Stimulated activated CD4-positive, alpha-beta T cell treated with anti-CD3 and anti-CD28 coated beads, Interleukin-4, amount 100 ng/mL, for 4 hours (primary cell): ENCODE measurements at regions not wholly inside any gene's neighbourhood (a gene's known extent, or its start where the extent isn't known, plus 50 kb on each side); places are given as distances from the start of the nearest gene placed in this dataset.
"Not testable (repeated sequence)": the region's sequence is repeated elsewhere in the genome, so short reads cannot be mapped to it uniquely, and the experiment has no call there.

Experiments used
- DNase-seq, 2 experiments: peaks; one replicate each; pipeline ENCODE4 v3.0.0-alpha.2; 2020

- no peak for DNase-seq
Observed at GRCh38 chr10:44267007-44267406, 117.9 kb downstream of the CXCL12 start.

- DNase-seq = no peak
Observed at GRCh38 chr10:44264244-44264643, 120.7 kb downstream of the CXCL12 start.

GRCh38 chr10:44263771-44264170 is 121.1 kb downstream of the CXCL12 start:
- DNase-seq = no peak

GRCh38 chr10:44262551-44263251 is 122.2 kb downstream of the CXCL12 start:
- no peak for DNase-seq

GRCh38 chr10:44261710-44262455 is 123.0 kb downstream of the CXCL12 start:
- DNase-seq = no peak

GRCh38 chr10:44261296-44261695 is 123.6 kb downstream of the CXCL12 start:
- no peak for DNase-seq

GRCh38 chr10:44260286-44260928 is 124.5 kb downstream of the CXCL12 start:
- DNase-seq = no peak

- DNase-seq = no peak
Observed at GRCh38 chr10:44259090-44259874, 125.6 kb downstream of the CXCL12 start.

GRCh38 chr10:44258460-44259089 is 126.3 kb downstream of the CXCL12 start:
- DNase-seq = no peak

- DNase-seq = no peak
Observed at GRCh38 chr10:44258019-44258418, 126.9 kb downstream of the CXCL12 start.

GRCh38 chr10:44253769-44254462 is 131.0 kb downstream of the CXCL12 start:
- DNase-seq = no peak

- DNase-seq = not testable (repeated sequence)
Observed at GRCh38 chr10:44252631-44253030, 132.3 kb downstream of the CXCL12 start.

GRCh38 chr10:44249933-44250332 is 135.0 kb downstream of the CXCL12 start:
- DNase-seq = not testable (repeated sequence)

GRCh38 chr10:44249490-44249889 is 135.4 kb downstream of the CXCL12 start:
- DNase-seq = no peak

GRCh38 chr10:44246700-44247099 is 138.2 kb downstream of the CXCL12 start:
- DNase-seq = not testable (repeated sequence)

- DNase-seq = not testable (repeated sequence)
Observed at GRCh38 chr10:44246287-44246686, 138.6 kb downstream of the CXCL12 start.

GRCh38 chr10:44245601-44245938 is 139.3 kb downstream of the CXCL12 start:
- DNase-seq = no peak

- no peak for DNase-seq
Observed at GRCh38 chr10:44244745-44245600, 139.9 kb downstream of the CXCL12 start.

- no peak for DNase-seq
Observed at GRCh38 chr10:44243851-44244510, 140.9 kb downstream of the CXCL12 start.

- DNase-seq = no peak
Observed at GRCh38 chr10:44242826-44243225, 142.1 kb downstream of the CXCL12 start.
